ENCODE measurements at regions not wholly inside any gene's neighbourhood (a gene's known extent, or its start where the extent isn't known, plus 50 kb on each side); places are given as distances from the start of the nearest gene placed in this dataset.

DNA sequence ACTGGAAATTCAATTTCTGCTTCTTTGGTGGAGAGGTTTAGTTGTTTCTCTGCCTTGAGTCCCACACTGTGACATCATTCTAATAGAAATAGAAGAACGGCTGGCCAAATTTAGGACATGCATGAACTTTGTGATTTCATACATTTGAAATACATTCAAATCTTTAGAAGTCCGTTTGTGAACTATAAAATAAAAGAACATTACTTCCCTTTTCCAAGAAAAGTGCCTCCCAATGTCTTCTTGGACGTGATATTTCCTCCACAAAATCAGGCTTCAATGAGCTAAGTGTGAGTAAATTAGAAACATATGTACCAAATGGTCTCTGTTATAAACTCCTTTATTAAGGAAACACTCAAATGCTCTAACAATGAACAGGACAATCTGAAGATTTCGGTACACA is 314.5 kb upstream of the AKR1E2 start:
- no peaks in the 10 kb centered on the region for H3K27me3 ChIP-seq (ENCODE audit: insufficient read depth, poor library complexity, severe bottlenecking)
- no peak for DNase-seq (ENCODE audit: low read depth in 1 of 2, low spot score in 1 of 2)
- TF ChIP-seq, protein P1, sequence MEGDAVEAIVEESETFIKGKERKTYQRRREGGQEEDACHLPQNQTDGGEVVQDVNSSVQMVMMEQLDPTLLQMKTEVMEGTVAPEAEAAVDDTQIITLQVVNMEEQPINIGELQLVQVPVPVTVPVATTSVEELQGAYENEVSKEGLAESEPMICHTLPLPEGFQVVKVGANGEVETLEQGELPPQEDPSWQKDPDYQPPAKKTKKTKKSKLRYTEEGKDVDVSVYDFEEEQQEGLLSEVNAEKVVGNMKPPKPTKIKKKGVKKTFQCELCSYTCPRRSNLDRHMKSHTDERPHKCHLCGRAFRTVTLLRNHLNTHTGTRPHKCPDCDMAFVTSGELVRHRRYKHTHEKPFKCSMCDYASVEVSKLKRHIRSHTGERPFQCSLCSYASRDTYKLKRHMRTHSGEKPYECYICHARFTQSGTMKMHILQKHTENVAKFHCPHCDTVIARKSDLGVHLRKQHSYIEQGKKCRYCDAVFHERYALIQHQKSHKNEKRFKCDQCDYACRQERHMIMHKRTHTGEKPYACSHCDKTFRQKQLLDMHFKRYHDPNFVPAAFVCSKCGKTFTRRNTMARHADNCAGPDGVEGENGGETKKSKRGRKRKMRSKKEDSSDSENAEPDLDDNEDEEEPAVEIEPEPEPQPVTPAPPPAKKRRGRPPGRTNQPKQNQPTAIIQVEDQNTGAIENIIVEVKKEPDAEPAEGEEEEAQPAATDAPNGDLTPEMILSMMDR (IDR thresholded peaks at IDR 0.05; ENCODE audit: insufficient read depth, low read length), result no peak
- TF ChIP-seq, protein P2, sequence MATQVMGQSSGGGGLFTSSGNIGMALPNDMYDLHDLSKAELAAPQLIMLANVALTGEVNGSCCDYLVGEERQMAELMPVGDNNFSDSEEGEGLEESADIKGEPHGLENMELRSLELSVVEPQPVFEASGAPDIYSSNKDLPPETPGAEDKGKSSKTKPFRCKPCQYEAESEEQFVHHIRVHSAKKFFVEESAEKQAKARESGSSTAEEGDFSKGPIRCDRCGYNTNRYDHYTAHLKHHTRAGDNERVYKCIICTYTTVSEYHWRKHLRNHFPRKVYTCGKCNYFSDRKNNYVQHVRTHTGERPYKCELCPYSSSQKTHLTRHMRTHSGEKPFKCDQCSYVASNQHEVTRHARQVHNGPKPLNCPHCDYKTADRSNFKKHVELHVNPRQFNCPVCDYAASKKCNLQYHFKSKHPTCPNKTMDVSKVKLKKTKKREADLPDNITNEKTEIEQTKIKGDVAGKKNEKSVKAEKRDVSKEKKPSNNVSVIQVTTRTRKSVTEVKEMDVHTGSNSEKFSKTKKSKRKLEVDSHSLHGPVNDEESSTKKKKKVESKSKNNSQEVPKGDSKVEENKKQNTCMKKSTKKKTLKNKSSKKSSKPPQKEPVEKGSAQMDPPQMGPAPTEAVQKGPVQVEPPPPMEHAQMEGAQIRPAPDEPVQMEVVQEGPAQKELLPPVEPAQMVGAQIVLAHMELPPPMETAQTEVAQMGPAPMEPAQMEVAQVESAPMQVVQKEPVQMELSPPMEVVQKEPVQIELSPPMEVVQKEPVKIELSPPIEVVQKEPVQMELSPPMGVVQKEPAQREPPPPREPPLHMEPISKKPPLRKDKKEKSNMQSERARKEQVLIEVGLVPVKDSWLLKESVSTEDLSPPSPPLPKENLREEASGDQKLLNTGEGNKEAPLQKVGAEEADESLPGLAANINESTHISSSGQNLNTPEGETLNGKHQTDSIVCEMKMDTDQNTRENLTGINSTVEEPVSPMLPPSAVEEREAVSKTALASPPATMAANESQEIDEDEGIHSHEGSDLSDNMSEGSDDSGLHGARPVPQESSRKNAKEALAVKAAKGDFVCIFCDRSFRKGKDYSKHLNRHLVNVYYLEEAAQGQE (IDR thresholded peaks at IDR 0.05; ENCODE audit: insufficient replicate concordance, low read depth), result no peak
- no peak overlapping the region for H3K4me3 ChIP-seq (replicated peaks; ENCODE audit: insufficient read depth, low read length)
- H3K27ac ChIP-seq (replicated peaks), result no peak overlapping the region

DNA sequence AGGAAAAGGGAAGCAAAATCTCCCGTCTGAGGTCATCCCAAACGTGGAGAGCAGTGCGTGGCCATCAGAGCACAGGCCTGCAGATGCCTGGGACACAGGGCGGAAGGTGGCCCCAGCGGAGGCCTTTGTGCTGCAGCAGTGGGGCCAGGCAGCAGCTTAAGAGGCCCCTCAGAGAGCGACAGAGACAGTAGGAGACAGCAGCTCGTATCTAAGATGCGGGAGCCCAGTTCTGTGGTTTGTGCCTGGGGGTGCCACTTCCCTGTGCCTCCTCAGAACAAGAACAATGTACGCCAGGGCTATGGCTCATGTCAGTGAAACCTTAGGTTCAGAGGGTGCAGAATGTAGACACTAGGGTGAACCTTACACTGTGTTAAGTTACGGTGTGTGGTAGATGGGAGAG is 316.6 kb upstream of the AKR1E2 start:
- no peak for TF ChIP-seq POLR2AphosphoS5 (IDR thresholded peaks at IDR 0.05; ENCODE audit: low read depth)
- TF ChIP-seq SPI1 (IDR thresholded peaks at IDR 0.05; ENCODE audit: borderline replicate concordance, low read depth), result no peak
- no peak for TF ChIP-seq GABPA (IDR thresholded peaks at IDR 0.05; ENCODE audit: low read depth)
- TF ChIP-seq, protein P1 (IDR thresholded peaks at IDR 0.05; ENCODE audit: insufficient read depth, low read length), result no peak
- TF ChIP-seq, protein P2 (IDR thresholded peaks at IDR 0.05; ENCODE audit: insufficient replicate concordance, low read depth), result no peak
- Histone ChIP-seq H3K27me3 (ENCODE audit: insufficient read depth, poor library complexity, severe bottlenecking) (no peaks in the 10 kb centered on the region), H3K4me3 (replicated peaks; ENCODE audit: insufficient read depth, low read length) (no peak overlapping the region), H3K27ac (replicated peaks) (no peak overlapping the region)
- DNase-seq (ENCODE audit: low read depth in 1 of 2, low spot score in 1 of 2), result no peak

DNA sequence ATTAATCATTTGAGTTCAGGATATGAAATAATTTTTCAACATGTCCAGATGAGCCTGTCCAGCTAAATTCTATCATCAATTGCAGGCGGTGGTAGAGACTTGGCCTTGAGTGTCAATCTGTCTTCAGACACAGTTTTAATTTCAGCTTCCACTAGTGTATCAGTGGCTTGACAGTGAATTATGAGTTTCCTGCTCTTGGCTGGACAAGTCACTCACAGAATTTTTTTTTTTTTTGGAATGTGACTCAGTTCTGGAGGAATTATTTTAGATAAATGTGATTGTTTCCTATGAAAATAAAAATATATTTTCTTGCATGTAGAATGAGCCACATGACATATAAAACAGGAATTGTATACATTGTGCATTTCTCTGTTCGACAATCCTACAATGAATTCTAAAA is 319.9 kb upstream of the AKR1E2 start:
- TF ChIP-seq POLR2AphosphoS5 (IDR thresholded peaks at IDR 0.05; ENCODE audit: low read depth) (no peak), SPI1 (IDR thresholded peaks at IDR 0.05; ENCODE audit: borderline replicate concordance, low read depth) (no peak), GABPA (IDR thresholded peaks at IDR 0.05; ENCODE audit: low read depth) (no peak)
- TF ChIP-seq, protein P2 (IDR thresholded peaks at IDR 0.05; ENCODE audit: insufficient replicate concordance, low read depth), result no peak
- TF ChIP-seq, protein P1 (IDR thresholded peaks at IDR 0.05; ENCODE audit: insufficient read depth, low read length), result no peak
- Histone ChIP-seq H3K27ac (replicated peaks) (no peak overlapping the region), H3K27me3 (ENCODE audit: insufficient read depth, poor library complexity, severe bottlenecking) (no peaks in the 10 kb centered on the region), H3K4me3 (replicated peaks; ENCODE audit: insufficient read depth, low read length) (no peak overlapping the region)
- no peak for DNase-seq (ENCODE audit: low read depth in 1 of 2, low spot score in 1 of 2)
